ENCODE measurements at regions not wholly inside any gene's neighbourhood (a gene's known extent, or its start where the extent isn't known, plus 50 kb on each side); places are given as distances from the start of the nearest gene placed in this dataset.
"Not testable (repeated sequence)": the region's sequence is repeated elsewhere in the genome, so short reads cannot be mapped to it uniquely, and the experiment has no call there.

GRCh38 chr6:142642651-142643050 is 302.3 kb downstream of the HIVEP2 start:
- in situ Hi-C loops (cut with HindIII; ENCODE audit: low sequenced_read_pairs) = no loop called here
- DNase-seq (ENCODE audit: low read depth, low spot score) = no peak
- no peak for TF ChIP-seq CTCF (IDR thresholded peaks at IDR 0.05; ENCODE audit: low read depth, low read length)
- H3K4me3 ChIP-seq (ENCODE audit: low read depth, low read length) = no peak overlapping the region

- H3K4me3 ChIP-seq (ENCODE audit: low read depth, low read length) = no peak overlapping the region
- no peak for TF ChIP-seq CTCF (IDR thresholded peaks at IDR 0.05; ENCODE audit: low read depth, low read length)
- in situ Hi-C loops (cut with HindIII; ENCODE audit: low sequenced_read_pairs) = no loop called here
- no peak for DNase-seq (ENCODE audit: low read depth, low spot score)
Observed at GRCh38 chr6:142644866-142645265, 300.1 kb downstream of the HIVEP2 start.

GRCh38 chr6:142645663-142646062 is 299.3 kb downstream of the HIVEP2 start:
- no peak for DNase-seq (ENCODE audit: low read depth, low spot score)
- no peak for TF ChIP-seq CTCF (IDR thresholded peaks at IDR 0.05; ENCODE audit: low read depth, low read length)
- no peak overlapping the region for H3K4me3 ChIP-seq (ENCODE audit: low read depth, low read length)
- in situ Hi-C loops (cut with HindIII; ENCODE audit: low sequenced_read_pairs) = no loop called here

GRCh38 chr6:142647449-142648035 is 297.4 kb downstream of the HIVEP2 start:
- H3K4me3 ChIP-seq (ENCODE audit: low read depth, low read length) = no peak overlapping the region
- in situ Hi-C loops (cut with HindIII; ENCODE audit: low sequenced_read_pairs) = no loop called here
- no peak for TF ChIP-seq CTCF (IDR thresholded peaks at IDR 0.05; ENCODE audit: low read depth, low read length)
- no peak for DNase-seq (ENCODE audit: low read depth, low spot score)

GRCh38 chr6:142648036-142648451 is 296.9 kb downstream of the HIVEP2 start:
- in situ Hi-C loops (cut with HindIII; ENCODE audit: low sequenced_read_pairs) = no loop called here
- TF ChIP-seq CTCF (IDR thresholded peaks at IDR 0.05; ENCODE audit: low read depth, low read length) = no peak
- no peak for DNase-seq (ENCODE audit: low read depth, low spot score)
- no peak overlapping the region for H3K4me3 ChIP-seq (ENCODE audit: low read depth, low read length)

- H3K4me3 ChIP-seq (ENCODE audit: low read depth, low read length) = no peak overlapping the region
- no peak for TF ChIP-seq CTCF (IDR thresholded peaks at IDR 0.05; ENCODE audit: low read depth, low read length)
- DNase-seq (ENCODE audit: low read depth, low spot score) = no peak
- in situ Hi-C loops (cut with HindIII; ENCODE audit: low sequenced_read_pairs) = no loop called here
Observed at GRCh38 chr6:142648526-142648925, 296.4 kb downstream of the HIVEP2 start.

GRCh38 chr6:142649438-142650234 is 295.3 kb downstream of the HIVEP2 start:
- DNase-seq (ENCODE audit: low read depth, low spot score); in situ Hi-C loops (cut with HindIII; ENCODE audit: low sequenced_read_pairs); H3K4me3 ChIP-seq (ENCODE audit: low read depth, low read length): not testable (repeated sequence)
